Astrocyte of the spinal cord (primary cell): ENCODE measurements at regions not wholly inside any gene's neighbourhood (a gene's known extent, or its start where the extent isn't known, plus 50 kb on each side); places are given as distances from the start of the nearest gene placed in this dataset.

Experiments
- DNase-seq: peaks from one replicate; pipeline ENCODE4 v3.0.0; 2011; ENCODE audit warnings: low read depth, low spot score
- H3K4me3 ChIP-seq: 2 replicates; pipeline ENCODE4 v1.5.1; 2011; ENCODE audit warnings: low read depth, mild to moderate bottlenecking, low read length, moderate library complexity
- CTCF ChIP-seq: IDR thresholded peaks from 2 replicates; pipeline ENCODE4 v1.5.1; 2012; ENCODE audit warnings: low read depth, mild to moderate bottlenecking, low read length, inconsistent platforms
- in situ Hi-C: cut with HindIII; loops from 2 replicates; pipeline ENCODE4 v1.10.0; 2017; ENCODE audit warnings: low sequenced_read_pairs

GRCh38 chr12:89161557-89161956 lies 190.7 kb downstream of the DUSP6 start:
- DNase-seq: no peak
- in situ Hi-C loops: no loop called here
- no peak for TF ChIP-seq CTCF
- no peak overlapping the region for H3K4me3 ChIP-seq

DNA sequence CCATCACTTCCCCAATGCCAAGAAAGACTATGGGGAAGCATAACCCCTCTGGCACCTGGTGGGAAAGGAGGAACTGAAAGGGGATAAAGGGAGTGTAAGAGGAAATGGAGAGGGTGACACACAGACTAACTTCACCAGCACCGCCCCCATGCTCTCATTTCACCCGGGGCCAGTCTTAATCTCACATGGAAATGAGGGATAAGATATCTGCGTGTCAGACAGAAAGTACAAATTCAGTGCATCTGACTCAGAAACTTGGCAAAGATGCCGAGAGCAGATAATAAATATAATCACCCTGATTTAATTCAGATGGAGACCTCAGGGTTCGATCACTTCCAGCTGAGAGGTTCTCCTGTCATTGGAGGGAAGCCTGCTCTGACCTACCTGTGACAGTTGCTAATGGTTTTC lies 191.6 kb downstream of the DUSP6 start:
- in situ Hi-C loops: no loop called here
- H3K4me3 ChIP-seq: no peak overlapping the region
- no peak for TF ChIP-seq CTCF
- peak; percentile 70 for DNase-seq

GRCh38 chr12:89157413-89157812 lies 194.9 kb downstream of the DUSP6 start:
- H3K4me3 ChIP-seq: no peak overlapping the region
- in situ Hi-C loops: no loop called here
- no peak for TF ChIP-seq CTCF
- DNase-seq: no peak

DNA sequence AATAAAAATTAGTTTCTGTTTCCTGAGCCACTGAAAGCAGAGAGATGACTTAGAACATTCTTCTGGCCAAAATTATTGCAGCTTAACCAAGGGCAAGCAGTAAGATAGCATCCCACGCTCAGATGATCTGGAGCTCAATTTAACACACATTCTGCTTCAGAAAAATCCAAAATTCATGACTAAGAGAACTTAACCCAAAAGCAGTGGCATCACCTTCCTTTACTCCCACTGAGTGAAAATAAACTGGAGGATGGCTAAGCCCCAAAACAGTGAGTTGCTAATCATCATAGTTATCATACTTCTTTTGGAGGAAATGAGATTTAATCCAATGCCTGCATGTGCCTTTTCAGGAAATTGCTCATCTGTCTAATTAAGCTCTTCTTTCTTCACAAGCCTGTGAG lies 195.4 kb downstream of the DUSP6 start:
- no peak for TF ChIP-seq CTCF
- DNase-seq: peak; percentile 14
- no peak overlapping the region for H3K4me3 ChIP-seq
- in situ Hi-C loops: no loop called here

DNA sequence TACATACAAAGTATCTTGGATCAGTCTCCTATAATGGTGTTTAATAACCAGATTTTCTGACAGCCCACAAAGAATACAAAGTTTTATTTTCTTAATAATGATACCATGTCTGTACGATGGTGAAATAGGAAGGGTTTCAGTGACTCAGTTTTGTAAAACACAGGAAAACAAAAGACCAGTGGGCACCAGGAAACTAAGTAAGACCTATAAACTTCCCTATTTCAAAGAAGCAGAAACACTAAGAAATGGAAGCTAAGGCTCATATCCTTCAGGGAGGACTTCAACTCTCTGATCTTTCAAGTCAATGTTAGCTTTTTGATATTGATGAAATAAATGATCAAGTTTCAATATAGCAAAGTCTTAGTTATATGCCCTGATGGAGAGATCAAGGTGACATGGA lies 196.0 kb downstream of the DUSP6 start:
- H3K4me3 ChIP-seq: no peak overlapping the region
- in situ Hi-C loops: no loop called here
- no peak for TF ChIP-seq CTCF
- DNase-seq: no peak

- DNase-seq: no peak
- no peak for TF ChIP-seq CTCF
- no peak overlapping the region for H3K4me3 ChIP-seq
- in situ Hi-C loops: no loop called here
These were observed 196.5 kb downstream of the DUSP6 start for GRCh38 chr12:89155826-89156225.

GRCh38 chr12:89154743-89155499 lies 197.4 kb downstream of the DUSP6 start:
- H3K4me3 ChIP-seq: no peak overlapping the region
- TF ChIP-seq CTCF: no peak
- no peak for DNase-seq
- in situ Hi-C loops: no loop called here
